ENCODE measurements at regions not wholly inside any gene's neighbourhood (a gene's known extent, or its start where the extent isn't known, plus 50 kb on each side); places are given as distances from the start of the nearest gene placed in this dataset.
A peak's percentile ranks its signal among the peaks of the same experiment; 100 is the strongest.

DNA sequence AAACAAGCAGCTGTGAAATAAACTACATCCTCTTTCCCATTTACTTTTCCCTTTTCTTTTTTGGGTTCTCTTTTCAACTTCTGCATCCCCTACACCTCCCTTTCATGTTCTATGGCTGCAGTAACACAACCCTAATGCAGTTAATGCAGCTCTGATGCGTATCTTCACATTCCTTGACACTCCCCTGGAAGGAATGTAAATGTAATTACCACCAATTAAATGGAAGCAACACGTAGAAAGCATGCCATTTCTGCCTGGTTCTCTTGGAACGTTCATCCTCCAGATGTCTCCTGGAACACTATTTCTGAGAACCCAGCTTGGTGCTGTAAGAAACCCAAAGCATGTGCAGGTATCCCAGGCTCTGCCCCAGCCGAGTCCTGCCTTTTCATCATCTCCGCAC is 166.8 kb upstream of the FREM2 start:
- DNase-seq: no peak

DNA sequence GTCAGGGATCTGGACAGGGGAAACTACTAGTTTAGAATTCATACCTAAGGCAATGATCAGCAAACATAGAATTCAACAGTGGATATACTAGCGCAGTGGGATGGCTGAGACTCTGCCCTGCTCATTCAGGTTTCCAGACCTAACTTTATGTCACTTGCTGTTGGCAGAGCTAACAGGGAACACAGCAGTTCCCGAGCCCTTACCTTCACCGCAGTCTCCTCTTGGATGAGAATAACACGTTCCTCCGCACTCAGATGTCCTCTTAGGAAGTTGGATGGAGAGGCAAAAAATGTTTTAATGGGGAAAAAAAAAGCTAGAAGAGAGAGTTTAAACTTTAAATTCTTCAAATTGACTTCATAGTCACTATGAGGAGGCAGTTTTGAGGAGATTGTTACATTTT is 159.7 kb upstream of the FREM2 start:
- DNase-seq: no peak

DNA sequence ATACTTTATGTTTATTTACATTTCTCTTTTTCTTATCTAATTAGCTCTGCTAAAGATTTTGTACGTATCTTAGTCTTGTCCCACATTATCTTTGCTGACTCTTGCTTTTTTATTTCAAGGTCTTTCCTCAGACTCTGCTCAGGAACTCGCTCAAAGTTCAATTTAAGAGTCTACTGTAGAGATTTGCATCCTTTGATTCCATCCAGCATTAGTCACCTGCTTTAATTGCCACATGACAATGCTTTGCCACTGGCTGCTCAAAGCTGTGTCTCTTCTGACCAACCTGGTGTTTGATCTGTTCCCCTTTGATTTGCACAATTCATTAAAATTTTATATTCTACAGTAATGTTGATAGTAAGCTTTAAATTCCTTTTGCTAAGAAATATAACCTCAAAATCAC is 157.9 kb upstream of the FREM2 start:
- no peak for DNase-seq

DNA sequence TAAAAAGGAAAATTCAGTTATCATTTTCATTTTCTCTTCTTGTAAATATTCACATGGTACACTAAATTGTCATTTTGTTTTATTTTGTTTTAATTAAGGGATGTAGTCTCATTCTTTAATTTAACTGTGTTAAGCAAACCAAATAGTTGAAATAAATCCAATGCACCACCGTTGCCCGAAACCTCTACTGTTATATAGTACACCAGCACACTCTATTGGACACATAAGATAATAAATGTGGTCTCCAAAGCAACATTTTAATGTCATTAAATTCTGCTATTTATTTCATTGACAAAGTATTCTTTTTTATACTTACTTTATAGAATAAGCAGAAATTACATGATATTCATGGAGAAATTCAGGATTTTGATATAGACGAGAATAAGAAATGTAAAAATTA is 156.4 kb upstream of the FREM2 start:
- DNase-seq: no peak

DNA sequence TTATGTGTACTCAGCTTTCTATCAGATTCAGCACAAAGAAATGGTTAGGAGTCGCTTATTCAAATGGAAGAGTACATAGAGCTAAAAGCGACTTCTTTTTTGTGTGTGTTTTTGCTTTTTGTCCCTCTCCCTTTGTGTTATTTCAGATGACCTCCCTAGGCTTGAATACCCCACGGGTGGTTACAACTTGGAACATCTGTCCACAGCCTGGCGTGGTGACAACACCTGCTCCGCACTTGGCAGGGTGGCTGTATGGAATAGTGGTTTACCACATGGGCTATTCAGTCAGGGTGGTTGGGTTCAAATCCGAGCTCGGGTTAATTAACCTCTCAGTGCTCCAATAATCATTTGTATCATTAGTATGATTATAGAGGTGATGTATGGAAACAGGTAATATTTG is 151.6 kb upstream of the FREM2 start:
- DNase-seq: no peak

DNA sequence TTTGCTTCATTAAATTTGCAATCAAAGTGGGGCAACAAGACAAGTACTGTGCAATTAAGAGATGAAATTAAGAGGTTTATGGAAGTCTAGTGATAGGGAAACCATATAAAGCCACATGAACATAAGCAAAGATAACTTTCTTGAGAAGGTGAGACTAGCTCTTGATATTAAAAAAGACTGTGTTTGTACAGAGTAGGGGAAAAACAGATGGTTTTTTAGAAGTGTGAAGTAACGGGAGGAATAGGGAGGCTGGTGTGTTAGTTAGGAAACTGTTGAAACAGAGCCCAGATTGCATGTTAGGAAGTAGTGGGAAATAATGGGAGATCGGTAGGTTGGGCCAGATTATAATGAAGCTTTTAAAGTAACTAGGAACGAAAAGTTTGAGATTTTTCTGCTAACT is 149.8 kb upstream of the FREM2 start:
- no peak for DNase-seq

DNA sequence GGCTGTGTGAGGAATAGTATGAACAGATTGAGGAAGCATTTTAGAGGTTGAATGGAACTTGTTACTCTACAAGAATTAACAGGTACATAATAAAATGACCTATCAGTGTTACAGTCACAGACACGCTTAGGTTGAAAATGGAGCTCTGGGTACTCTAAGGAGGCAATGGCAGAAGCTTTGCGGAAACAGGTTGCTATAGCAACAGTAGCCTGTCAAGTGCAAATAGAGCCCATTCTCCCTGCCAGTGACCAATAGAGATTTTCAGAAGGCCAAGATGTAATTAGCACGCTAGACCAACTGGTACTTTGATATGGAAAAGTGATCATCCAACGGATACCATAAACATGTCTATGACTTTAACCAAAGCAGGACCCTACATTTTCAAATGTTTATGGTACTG is 148.5 kb upstream of the FREM2 start:
- DNase-seq: peak; percentile 46

DNA sequence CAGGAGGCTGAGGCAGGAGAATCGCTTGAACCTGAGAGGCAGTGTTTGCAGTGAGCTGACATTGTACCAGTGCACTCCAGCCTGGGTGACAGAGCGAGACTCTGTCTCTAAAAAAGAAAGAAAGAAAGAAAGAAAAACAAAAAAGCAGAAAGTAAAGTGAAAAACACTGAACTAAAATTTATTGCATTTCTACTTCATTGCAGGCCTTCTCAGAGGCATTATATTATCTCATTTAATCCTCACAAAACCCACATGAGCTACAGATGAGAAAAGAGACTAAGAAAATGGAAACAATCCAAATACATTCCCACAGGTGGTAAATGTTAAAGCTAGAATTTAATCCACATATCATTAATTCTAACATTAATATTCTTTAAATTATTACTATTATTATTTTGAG is 147.2 kb upstream of the FREM2 start:
- no peak for DNase-seq

DNA sequence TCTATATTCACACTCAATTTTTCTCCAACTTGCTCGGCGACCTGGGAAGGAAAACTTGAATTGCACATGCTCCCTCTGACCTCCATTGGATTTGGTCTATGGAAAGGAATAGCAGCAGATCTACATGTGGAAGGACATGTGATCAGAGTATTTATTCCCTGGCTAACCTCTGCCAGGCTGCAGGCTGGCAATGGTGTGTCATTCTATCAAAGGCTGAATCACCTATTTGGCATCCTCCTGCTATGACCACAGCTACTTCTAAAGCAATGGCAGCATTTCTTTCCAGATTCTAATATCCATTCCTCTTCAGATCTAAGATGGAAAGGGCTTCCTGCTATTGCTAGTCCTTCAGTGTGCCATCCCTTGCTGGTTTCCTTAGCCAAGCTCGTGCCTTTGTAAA is 144.3 kb upstream of the FREM2 start:
- DNase-seq: no peak

DNA sequence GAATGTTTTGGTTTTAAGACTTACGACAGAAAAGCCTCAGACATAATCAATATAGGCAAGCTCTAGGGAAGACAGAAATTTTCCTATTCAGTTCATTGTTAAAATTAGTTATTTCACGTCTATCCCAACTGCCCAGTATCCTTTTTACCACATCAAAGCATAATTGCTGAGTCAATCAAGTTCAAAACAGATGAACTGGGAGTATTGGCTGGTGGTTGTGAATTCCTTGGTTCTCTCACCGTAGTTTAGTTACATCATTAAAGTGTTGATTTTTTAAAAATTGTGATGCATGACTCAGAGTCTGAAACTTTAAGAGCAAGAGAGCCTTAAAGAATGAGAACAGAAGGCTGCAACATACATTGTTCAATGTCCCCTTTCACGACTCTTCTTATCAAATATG is 143.3 kb upstream of the FREM2 start:
- no peak for DNase-seq

DNA sequence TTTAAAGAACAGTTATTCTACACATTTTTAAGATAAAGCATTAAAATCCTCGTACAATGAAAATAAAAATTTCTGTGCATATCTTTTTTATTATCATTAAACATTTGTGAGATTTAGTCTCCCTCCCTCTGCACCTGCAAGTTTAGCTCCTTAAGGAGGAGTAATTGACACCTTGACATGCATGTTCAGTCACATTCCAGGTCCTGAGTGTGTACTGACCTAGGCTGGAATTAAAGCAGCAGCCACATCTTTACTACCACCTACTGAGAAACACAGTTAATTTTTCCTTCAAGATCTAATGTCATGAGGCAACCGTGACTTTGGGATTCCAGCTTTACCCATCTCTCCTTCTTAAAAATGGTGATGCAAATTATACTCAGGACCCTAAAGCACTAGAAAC is 123.1 kb upstream of the FREM2 start:
- DNase-seq: no peak

DNA sequence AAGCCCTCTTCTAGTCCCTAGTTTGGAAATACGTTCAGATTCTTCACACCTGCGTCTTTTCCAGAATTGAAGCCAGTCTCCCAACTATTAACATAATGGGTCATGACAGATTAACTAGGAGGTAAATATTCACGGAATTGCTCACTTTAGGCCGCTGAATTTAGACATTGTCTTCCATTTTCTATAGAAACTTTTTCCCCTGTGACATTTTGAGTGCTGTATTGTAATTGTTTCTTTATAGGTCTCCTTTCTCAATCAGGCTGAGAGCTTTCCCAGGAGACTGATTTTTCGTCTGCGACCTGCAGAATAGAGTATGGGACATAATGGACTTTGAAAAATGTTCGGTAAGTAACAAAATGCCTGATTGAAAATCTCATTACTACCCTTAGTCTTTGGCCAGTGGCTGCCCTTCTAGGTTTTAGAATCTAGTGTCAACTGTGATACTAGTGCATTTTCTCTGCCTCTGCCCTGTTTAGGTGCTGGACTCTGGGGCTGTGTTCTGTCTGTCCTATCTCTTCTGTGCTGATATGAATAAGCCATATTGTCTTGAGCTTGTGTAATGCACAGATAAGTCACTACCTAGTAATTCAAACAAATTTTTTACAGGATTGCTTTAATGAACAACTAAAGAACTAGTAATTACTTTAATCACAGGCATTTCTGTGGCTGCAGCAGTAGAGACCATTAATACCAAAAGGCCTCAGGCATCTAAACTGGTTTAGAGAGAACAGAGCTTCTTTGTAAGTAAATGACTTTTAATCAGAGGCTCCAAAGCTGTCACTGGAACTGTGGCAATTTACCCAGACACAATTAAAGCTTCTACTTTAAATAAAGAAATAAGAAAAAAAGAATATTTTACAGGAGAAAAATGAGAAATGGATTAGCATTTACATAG is 122.4 kb upstream of the FREM2 start:
- no peak for DNase-seq

DNA sequence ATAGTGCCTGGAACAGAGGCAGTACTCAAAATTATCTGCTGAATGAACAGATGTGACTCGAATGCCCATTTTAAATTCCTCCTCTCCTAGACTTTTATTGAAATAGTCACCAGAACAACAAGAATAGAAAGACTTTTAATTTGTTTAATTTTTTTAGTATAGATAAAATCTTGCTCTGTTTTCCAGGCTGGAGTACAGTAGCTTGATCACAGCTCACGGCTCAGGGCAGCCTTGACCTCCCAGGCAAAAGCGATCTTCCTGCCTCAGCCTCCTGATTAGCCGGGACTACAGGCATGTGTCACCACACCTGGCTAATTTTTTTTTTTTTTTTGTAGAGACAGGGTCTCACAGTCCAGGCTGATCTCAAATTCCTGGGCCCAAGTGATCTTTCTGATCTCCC is 120.9 kb upstream of the FREM2 start:
- no peak for DNase-seq

DNA sequence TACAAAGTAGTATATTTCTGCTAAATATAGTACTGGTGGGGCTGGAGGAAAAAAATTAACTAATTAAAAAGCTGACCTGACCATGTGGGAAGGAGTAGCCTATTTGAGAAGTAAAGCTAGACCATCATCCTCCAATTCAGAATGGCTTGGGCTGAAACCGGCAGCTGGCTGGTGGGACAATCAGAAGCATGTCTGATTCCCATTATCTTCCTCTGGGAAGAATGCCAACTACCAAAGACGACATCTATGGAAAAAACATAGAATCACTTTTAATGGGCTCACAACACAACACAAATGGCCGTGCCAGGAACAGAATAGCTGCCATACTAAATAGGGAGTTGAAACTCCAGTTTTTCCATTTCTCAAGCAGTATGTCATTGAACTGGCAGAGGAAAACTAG is 120.4 kb upstream of the FREM2 start:
- peak; percentile 10 for DNase-seq

DNA sequence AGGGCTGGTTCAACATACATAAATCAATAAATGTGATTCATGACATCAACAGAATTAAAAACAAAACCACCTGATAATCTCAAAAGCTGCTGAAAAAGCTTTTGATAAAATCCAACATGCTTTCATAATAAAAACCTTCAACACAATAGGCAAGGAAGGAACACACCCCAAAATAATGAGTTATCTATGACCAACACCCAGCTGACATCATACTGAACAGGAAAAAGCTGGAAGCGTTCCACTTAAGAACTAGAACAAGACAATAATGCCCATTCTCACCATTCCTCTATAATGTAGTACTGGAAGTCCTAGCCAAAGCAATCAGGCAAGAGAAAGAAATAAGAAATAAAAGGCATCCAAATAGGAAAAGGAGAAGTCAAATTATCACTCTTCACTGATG is 116.2 kb upstream of the FREM2 start:
- DNase-seq: no peak

DNA sequence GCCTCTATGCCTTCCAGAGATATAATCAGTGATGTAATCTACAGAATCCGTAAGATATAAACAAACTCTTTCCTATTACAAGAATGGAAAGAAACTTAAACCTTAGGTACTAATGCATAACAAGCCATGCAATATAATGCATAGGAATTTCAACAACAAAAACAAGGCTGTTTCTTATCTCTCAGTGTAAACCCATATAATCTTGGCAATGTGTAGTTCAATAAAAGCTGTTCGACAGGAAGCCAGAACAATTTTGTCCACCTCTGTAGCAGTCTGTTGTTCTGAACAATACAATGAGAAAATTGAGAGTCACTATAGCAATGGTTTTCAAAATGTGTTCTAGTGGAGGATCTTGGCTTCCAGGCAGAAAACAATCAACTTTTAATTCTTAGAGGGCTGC is 111.5 kb upstream of the FREM2 start:
- DNase-seq: no peak

DNA sequence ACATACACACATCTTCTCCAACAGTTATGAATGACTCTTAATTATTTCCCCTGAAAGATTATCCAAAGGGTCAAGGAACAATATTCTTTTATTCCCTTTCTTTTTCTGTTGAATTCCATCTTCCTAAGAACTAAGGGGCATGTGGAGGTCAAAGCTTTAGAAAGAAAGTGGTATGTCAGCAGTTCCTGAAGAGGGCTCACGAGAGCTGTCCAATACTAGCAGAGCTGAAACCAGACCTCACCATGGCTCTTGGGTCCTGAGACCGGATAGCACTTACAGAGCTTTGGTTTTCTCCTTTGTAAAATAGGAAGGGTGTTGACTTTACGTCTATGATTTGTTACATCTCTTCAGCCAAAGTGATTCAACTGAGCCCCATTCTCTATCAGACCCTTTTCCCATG is 109.8 kb upstream of the FREM2 start:
- DNase-seq: no peak

DNA sequence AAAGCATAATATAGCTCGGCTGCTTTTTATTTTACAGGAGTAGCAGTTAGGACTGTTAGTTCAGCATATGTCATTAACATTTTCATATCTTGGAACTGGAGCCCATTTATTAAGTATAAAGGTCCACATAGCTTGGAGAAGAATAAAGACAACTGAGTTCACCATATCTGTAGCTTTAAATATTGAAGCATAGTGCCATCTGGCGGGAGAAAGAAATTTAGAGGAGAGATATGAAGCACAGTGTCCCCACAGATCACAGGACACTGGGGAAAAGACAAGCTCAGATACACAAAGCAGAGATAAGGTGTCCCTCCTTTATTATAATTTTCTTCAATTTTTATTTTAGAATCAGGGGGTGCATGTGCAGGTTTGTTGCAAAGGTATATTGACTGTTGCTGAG is 104.7 kb upstream of the FREM2 start:
- peak; percentile 39 for DNase-seq

DNA sequence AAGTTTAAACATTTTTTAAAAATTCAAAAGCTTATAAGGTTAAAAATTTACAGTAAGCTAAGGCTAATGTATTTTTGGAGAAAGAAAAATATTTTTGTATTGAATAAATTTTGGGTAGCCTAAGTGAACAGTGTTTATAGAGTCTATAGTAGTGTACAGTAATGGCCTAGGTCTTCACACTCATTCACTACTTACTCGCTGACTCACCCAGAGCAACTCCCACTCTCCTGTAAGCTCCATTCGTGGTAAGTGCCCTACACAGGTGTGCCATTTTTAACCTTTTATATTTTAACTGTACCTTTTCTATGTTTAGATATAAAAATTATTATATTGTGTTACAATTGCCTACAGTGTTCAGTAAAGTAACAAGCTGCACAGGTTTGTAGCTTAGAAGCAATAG is 96.6 kb upstream of the FREM2 start:
- no peak for DNase-seq

DNA sequence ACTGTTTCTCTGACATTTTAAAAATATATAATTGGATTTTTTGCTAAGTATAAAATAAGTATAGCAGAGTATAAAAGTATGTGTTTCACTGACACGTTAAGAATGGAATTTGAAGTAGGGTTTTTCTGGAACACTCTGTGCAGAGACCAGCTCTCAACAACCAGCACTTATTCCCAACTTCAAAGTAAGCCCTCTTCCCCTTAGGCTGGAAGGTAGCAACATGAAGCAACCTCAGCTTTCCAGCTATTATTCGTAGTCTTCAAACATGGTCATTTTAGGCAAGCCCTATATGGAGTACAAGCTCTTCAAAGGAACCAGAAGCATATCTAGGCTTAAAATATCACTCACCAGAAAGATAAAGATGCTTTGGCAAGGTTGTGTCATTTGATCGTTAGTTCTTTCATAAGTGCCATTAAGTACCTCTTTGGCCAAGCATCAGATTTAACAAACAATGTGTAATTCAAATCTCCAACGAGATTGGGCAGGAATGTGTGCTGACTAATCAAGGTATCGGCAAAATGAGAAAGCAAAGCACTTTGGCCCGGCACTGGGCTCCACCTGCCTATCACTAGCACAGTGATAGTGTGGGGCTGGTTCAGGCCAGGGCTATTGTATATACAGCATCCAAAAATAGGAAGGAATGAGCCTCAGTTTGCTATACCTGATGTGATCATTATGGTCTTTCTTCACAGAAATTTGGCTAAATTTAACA is 95.9 kb upstream of the FREM2 start:
- DNase-seq: no peak

DNA sequence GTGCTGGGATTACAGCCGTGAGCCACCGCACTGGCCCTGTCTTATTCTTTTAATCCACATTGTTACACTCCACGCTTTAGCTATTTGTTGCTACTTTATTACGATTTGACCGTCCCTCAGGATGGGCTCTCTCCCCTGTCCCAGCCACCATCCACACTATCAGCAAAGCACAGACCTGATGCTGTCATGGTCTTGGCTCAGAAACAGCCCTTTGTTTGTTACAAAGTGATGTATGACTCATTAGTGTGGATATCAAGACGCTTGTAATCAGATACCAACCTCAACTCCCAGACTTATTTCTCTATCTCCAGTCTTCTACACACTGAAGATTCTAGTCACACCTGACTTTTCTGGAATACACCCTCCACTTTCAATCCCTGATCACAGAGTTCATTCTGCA is 84.6 kb upstream of the FREM2 start:
- no peak for DNase-seq

DNA sequence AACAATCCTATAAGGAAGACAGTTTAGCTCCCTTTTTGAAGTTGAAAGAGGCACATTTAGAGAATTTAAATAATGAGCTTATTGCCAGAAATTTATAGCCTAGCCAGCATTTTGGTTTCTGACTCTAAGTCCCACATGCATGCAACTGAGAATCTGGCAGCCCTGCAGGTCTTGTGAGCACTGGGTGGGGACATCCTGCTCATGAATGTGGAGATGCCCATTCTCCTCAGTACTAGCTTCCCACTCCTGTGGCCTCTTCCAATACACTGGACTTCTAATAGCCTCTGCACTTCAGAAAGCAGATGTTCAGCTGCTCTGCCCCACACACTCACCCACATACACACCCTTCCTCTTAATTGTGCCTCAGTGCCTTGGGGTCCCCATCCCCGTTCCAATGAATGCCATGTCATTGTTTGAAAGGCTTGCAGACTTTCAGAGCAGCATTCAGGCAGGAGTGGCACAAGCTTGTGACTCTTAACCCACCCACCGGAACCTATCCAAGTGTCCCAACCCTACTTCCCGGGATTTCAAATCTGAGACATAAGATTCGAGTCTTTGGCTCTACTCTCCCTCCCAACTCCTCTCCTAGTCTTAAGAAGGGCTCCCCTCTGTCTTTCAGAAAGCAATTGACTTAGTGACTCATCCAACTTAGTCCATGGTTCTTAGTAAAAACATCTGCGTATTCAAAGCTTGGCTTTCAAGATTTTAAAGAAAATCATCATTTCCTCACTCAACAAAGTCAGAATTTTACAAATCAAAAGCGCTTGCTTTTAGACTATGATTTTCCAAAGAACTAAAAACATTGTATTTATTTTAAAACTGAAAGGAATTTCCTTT is 80.0 kb upstream of the FREM2 start:
- no peak for DNase-seq

DNA sequence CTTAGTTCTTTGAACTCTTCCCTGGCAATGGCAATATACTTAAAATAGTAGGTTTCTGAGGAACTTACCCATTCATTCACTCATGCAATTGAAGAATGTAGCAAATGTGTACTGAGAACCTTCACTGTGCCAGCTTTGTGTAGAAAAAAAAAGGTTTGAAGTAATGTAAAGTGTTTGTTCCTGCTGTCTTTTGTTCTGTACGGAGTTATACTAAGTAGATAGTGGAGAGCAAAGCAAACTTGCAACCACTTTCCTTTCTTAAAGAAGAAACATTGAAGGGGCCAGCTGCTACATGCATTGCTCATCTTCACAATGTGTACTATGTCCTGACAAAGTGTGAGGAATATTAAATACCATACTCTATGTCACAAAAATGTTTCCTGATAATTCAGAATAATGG is 68.9 kb upstream of the FREM2 start:
- no peak for DNase-seq

DNA sequence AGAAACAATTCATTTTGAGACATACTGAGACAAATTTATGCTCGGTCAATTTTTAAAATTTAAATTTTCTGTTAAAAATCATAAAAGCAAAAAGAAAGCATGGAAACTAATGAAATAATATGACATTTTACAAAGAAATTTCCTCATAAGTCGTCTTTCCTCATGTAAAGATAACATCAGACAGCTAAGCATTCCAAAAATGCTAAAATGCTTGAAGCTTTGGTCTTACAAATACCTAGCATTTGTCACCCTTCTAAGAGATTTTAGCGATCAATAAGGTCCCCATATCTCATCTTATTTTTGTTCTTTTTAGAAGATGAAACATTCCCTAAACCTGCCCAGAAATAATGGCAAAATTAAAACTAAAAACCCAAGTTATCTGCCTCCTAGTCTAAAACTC is 68.5 kb upstream of the FREM2 start:
- no peak for DNase-seq

Data from NCI-H2227 treated with DMSO at 0.1 percent for 48 hours (cell line).